ENCODE measurements at regions not wholly inside any gene's neighbourhood (a gene's known extent, or its start where the extent isn't known, plus 50 kb on each side); places are given as distances from the start of the nearest gene placed in this dataset.

- TF ChIP-seq POLR2A (IDR thresholded peaks at IDR 0.05) (no peak), CTCF (IDR thresholded peaks at IDR 0.05) (no peak)
Measured at GRCh38 chr2:187271825-187272224, 176.2 kb downstream of the CALCRL start.
